ENCODE measurements at regions not wholly inside any gene's neighbourhood (a gene's known extent, or its start where the extent isn't known, plus 50 kb on each side); places are given as distances from the start of the nearest gene placed in this dataset.

GRCh38 chr4:173862754-173863153 lies 332.7 kb upstream of the HAND2 start:
- no peak overlapping the region for H2BK15ac ChIP-seq (ENCODE audit: low read depth, low read length)
- H2BK5ac ChIP-seq (ENCODE audit: insufficient read length, low read length) = no peak overlapping the region
- no peak overlapping the region for H3K27ac ChIP-seq (ENCODE audit: insufficient read length, low read depth, low read length)
- H3K79me2 ChIP-seq (ENCODE audit: insufficient read depth, low read length) = no peaks in the 10 kb centered on the region
- no peak overlapping the region for H2AK5ac ChIP-seq (ENCODE audit: insufficient read length, low read length)
- H3K4me2 ChIP-seq (ENCODE audit: insufficient read depth, insufficient read length, low read length) = no peak overlapping the region
- no peak overlapping the region for H2BK120ac ChIP-seq (ENCODE audit: low read depth, low read length, poor library complexity, severe bottlenecking)
- H3K56ac ChIP-seq (ENCODE audit: insufficient read length, low read depth, low read length) = no peak overlapping the region
- no peaks in the 10 kb centered on the region for H3K27me3 Mint-ChIP-seq (ENCODE audit: low read depth)
- H2BK12ac ChIP-seq (ENCODE audit: insufficient read length, low read depth, low read length) = no peak overlapping the region
- H2AFZ ChIP-seq (ENCODE audit: low read length) = no peak overlapping the region
- H4K8ac ChIP-seq (replicated peaks; ENCODE audit: insufficient read length, low read depth, low read length) = no peak overlapping the region
- WGBS (ENCODE audit: extremely low coverage, insufficient read length, low lambda C conversion rate) = no CpG with 5 or more reads among the region's 3 CpGs
- no peak overlapping the region for H4K91ac ChIP-seq (ENCODE audit: insufficient read length, low read depth, low read length)
- no peak overlapping the region for H3K4me3 Mint-ChIP-seq
- H3K9ac ChIP-seq (ENCODE audit: extremely low read depth, insufficient read length, low read length) = no peak overlapping the region
- H3K27ac Mint-ChIP-seq = no peak overlapping the region
- H4K5ac ChIP-seq (ENCODE audit: insufficient read length, low read depth, low read length) = no peak overlapping the region
- H3K36me3 Mint-ChIP-seq (ENCODE audit: insufficient read depth in 1 of 3, low read depth in 3 of 3) = no peaks in the 10 kb centered on the region; a peak in 1 of 7 replicates
- H4K20me1 ChIP-seq (ENCODE audit: control insufficient read depth, insufficient read depth, insufficient read length) = no peaks in the 10 kb centered on the region
- H3K14ac ChIP-seq (ENCODE audit: insufficient read depth, low read length) = no peak overlapping the region
- no peak overlapping the region for H3K18ac ChIP-seq (ENCODE audit: insufficient read length, low read depth, low read length)
- H3K4me1 Mint-ChIP-seq = no peaks in the 10 kb centered on the region
- H3K9me3 Mint-ChIP-seq = peaks cover 7 to 8% of the 10 kb centered on the region in 2 experiments; a peak in 4 of 5 replicates
- no peak overlapping the region for H3K4ac ChIP-seq (ENCODE audit: low read depth, low read length)
- H3T11ph ChIP-seq (ENCODE audit: low read length) = no peak overlapping the region
- H3K23ac ChIP-seq (ENCODE audit: insufficient read length, low read depth, low read length) = no peak overlapping the region
- H2BK20ac ChIP-seq (ENCODE audit: low read depth, low read length, poor library complexity, severe bottlenecking) = no peak overlapping the region
- H3K79me1 ChIP-seq (ENCODE audit: insufficient read depth, low read depth, low read length, poor library complexity, severe bottlenecking) = no peaks in the 10 kb centered on the region
- DNase-seq = no peak
- H3K27me3 ChIP-seq (ENCODE audit: insufficient read depth, low read length) = no peaks in the 10 kb centered on the region
- TF ChIP-seq, protein P1, sequence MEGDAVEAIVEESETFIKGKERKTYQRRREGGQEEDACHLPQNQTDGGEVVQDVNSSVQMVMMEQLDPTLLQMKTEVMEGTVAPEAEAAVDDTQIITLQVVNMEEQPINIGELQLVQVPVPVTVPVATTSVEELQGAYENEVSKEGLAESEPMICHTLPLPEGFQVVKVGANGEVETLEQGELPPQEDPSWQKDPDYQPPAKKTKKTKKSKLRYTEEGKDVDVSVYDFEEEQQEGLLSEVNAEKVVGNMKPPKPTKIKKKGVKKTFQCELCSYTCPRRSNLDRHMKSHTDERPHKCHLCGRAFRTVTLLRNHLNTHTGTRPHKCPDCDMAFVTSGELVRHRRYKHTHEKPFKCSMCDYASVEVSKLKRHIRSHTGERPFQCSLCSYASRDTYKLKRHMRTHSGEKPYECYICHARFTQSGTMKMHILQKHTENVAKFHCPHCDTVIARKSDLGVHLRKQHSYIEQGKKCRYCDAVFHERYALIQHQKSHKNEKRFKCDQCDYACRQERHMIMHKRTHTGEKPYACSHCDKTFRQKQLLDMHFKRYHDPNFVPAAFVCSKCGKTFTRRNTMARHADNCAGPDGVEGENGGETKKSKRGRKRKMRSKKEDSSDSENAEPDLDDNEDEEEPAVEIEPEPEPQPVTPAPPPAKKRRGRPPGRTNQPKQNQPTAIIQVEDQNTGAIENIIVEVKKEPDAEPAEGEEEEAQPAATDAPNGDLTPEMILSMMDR (conservative IDR thresholded peaks at IDR 0.05) = no peak
- H3K23me2 ChIP-seq (ENCODE audit: insufficient read length, low read depth, low read length, poor library complexity, severe bottlenecking) = no peaks in the 10 kb centered on the region
- H3K4me1 ChIP-seq (ENCODE audit: insufficient read depth, low read length) = no peaks in the 10 kb centered on the region
- no peaks in the 10 kb centered on the region for H3K9me3 ChIP-seq (ENCODE audit: control insufficient read depth, low read depth, low read length)
